Lower leg skin (tissue), 4 donors: ENCODE measurements at regions not wholly inside any gene's neighbourhood (a gene's known extent, or its start where the extent isn't known, plus 50 kb on each side); places are given as distances from the start of the nearest gene placed in this dataset.

Experiments
- DNase-seq, 2 donors: peaks; one replicate each; pipeline ENCODE4 v3.0.0-alpha.2; 2019; ENCODE audit warnings: low spot score in 2 of 2
- H3K4me3 ChIP-seq: fragments of 200-600 bp; sonication (generic); 2 replicates; pipeline ENCODE4 v1.5.1; 2017; ENCODE audit warnings: mild to moderate bottlenecking, low read depth; ENCODE audit not compliant: poor library complexity, severe bottlenecking
- POLR2A ChIP-seq, 2 donors: fragments of 450-650 bp; IDR thresholded peaks; one replicate each; pipeline ENCODE4 v1.6.1; 2016 to 2017; ENCODE audit warnings: antibody characterized with exemption in 2 of 2, mild to moderate bottlenecking in 1 of 2, moderate library complexity in 1 of 2
- WGBS, 2 donors: methylation state at CpG; one replicate each; pipeline ENCODE4 v1.1.5; 2018; 5-methylcytosine and 5-hydroxymethylcytosine counted together
- intact Hi-C: fragments of 100-400 bp; cut with DNase I; formaldehyde crosslinking; loops from one replicate; pipeline ENCODE4 v1.15.0; 2023; ENCODE audit warnings: low total_unique reads
- TF ChIP-seq, protein P1 (sequence below), 3 donors: fragments of 450-650 bp; IDR thresholded peaks; one replicate each; pipeline ENCODE4 v1.5.1; 2016; ENCODE audit warnings: antibody characterized with exemption in 3 of 3, mild to moderate bottlenecking in 3 of 3, moderate library complexity in 2 of 3

DNA sequence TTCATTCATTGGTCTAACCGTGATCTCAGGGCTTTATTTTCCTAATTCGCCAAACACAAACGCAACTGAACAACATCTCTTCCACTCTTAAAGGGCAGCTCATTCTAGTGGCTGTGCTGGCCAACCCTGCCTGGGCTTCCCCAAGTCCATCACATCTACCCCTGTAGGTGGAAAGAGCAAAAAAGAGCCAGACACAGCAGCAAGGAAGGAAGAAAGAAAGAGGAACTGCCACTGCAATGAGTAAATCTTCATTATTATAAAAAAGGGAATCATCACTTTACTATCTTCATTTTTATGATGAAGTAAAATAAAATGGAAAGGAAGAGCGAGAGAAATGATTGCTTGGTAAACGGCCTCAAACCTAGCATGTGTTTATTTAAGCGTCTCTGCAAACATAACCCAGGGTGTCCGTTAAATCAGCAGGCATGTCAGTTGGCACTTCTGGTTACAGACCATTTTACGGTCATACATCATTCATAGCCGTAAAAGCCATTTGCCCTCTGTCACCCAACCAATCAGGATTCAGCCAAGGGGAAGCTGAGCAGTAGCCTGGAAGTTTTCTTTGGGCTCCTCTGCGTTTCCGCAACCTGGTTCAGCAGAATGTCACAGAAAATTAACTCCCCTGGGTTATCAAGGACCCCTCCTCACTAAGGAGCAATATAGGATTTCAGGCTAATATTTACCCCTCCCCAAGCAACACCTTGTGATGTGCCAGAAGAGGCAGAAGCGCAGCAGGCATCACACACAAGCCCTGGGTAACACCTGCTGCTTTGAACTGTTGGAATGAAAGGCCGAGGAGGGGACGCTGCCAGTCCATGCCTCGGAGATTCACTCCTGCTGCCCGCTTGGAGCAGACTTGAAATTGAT lies 234.0 kb downstream of the SNX10 start:
- DNase-seq: no peak
- H3K4me3 ChIP-seq: no peak overlapping the region
- no peak for TF ChIP-seq POLR2A (IDR thresholded peaks at IDR 0.05)
- TF ChIP-seq, protein P1, sequence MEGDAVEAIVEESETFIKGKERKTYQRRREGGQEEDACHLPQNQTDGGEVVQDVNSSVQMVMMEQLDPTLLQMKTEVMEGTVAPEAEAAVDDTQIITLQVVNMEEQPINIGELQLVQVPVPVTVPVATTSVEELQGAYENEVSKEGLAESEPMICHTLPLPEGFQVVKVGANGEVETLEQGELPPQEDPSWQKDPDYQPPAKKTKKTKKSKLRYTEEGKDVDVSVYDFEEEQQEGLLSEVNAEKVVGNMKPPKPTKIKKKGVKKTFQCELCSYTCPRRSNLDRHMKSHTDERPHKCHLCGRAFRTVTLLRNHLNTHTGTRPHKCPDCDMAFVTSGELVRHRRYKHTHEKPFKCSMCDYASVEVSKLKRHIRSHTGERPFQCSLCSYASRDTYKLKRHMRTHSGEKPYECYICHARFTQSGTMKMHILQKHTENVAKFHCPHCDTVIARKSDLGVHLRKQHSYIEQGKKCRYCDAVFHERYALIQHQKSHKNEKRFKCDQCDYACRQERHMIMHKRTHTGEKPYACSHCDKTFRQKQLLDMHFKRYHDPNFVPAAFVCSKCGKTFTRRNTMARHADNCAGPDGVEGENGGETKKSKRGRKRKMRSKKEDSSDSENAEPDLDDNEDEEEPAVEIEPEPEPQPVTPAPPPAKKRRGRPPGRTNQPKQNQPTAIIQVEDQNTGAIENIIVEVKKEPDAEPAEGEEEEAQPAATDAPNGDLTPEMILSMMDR (IDR thresholded peaks at IDR 0.05): no peak
- 77 to 85% methylated on average over 16 of the region's 16 CpGs for WGBS, 2 donors
- intact Hi-C loops: no loop called here

DNA sequence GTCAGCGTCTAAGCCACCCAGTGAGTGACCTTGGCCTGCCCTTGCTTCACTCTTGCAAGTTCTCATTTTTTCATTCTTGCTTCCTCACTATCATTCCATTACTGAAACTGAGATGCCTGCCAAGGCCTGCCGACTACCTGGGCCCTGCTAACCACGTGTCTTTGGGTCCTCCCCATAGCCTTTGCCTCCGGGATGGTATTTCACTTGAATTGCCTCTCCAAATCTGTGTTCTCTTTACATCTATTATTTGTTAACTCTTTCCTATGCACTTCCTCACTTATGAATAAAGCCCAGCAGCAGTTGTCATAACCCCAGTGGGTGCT lies 234.6 kb downstream of the SNX10 start:
- 43 to 45% methylated on average over 4 of the region's 4 CpGs for WGBS, 2 donors
- TF ChIP-seq, protein P1 (IDR thresholded peaks at IDR 0.05): no peak
- TF ChIP-seq POLR2A (IDR thresholded peaks at IDR 0.05): no peak
- intact Hi-C loops: no loop called here
- H3K4me3 ChIP-seq: no peak overlapping the region
- DNase-seq: no peak

DNA sequence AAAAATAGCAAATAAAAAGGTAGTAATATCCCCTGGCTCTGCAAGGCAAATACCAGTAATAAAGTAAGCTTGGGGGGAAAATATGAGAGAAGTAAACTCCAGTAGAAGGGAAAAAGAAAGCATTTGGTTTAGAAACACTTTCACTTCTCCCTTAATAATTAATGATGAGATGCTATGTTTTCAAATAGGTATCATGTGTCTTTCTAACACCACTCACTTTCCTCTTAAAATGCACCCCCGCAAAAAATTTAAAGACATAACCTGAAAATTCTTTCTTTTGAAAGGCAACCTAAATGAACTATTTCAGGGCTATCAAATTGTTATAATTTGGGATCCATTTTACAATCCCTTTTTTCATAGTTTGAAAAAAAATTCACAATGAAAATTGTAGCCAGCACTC lies 240.3 kb downstream of the SNX10 start:
- no peak for DNase-seq
- WGBS, 2 donors: 90 to 96% methylated on average over 1 of the region's 1 CpG
- intact Hi-C loops: loop anchor here (2.0 kb wide), 1 partner anchor 23 kb away; no protein-coding TSS in a partner anchor
- TF ChIP-seq POLR2A (IDR thresholded peaks at IDR 0.05): no peak
- TF ChIP-seq, protein P1 (IDR thresholded peaks at IDR 0.05): no peak
- H3K4me3 ChIP-seq: no peak overlapping the region

DNA sequence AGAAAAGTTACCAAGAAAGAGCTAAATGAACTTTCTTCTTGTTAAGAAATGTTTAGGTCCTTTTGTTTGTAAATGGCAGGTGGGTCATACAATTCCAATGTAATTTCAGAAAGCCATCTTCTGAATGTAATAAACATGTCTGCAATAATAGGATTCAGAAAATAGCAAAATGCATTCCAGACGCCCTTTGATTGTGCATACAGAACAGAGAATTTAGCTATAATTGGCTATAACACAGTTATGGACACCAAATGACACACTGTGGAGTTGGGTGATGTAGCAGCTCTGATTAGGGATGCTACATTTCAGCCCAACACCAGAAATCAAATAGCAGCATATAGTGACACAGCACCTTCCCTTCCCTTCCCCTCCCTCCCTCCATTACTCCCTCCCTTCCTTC lies 240.8 kb downstream of the SNX10 start:
- intact Hi-C loops: loop anchor here (2.0 kb wide), 1 partner anchor 24 kb away; no protein-coding TSS in a partner anchor
- WGBS, 2 donors: 81 to 92% methylated on average over 1 of the region's 1 CpG
- no peak for DNase-seq
- TF ChIP-seq, protein P1 (IDR thresholded peaks at IDR 0.05): no peak
- H3K4me3 ChIP-seq: no peak overlapping the region

DNA sequence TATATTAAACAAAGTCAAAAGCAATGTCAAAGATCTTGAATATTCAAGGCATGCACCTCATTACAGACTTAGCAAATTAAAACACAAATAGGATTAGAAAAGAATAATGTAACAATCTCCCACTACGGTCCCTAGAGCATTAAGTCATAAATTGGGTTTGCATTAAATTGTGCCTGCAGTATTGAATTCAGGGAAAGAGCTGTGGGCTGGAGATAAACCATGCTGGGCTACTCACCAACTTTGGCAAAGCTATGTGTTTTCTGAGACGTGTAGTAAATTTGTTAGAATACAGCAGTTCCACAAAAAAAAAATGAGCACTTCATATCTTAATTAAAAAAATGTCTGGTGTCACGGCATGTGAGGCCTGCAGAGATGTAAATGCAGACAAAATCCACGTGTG lies 241.6 kb downstream of the SNX10 start:
- intact Hi-C loops: loop anchor here (2.0 kb wide), 1 partner anchor 24 kb away; no protein-coding TSS in a partner anchor

DNA sequence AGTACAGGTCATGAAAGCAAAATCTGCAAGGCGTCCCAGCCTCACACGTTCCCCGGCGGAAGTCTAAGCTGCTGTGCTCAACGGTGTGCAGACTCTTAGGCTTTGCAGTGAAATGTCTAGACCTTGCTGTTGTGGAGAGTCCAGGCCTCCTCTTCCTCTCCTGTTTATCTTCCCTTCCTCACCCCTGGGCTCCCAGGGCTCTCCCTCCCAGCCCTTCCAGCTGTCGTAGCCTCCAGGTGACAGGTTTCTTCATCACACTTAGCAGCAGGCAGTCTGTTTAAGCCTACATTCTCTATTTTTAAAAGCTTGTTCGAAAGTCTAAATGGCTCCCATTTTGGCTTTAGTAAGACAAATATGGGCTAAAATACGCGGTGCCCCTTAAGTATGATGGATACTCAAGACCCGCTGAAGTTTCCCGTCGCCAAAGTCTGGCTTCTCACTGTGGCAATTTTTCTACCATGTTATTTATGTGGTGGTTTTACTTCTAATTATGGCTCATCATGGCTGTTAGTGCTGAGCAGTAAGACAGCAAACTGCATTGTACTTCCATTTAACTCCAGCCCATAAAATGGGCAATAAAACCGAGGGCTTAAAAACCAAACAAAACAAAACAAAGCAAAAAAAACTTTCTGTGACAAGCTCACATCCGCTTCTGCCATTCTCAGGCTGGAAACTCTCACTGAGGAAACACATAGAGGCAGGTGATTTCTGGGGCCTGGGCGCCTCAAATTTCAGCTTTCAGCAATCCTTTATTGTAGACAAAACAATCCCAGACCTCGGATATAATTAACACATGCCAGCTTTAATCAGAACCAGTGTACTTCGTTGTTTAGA lies 243.2 kb downstream of the SNX10 start:
- 62 to 70% methylated on average over 17 of the region's 17 CpGs for WGBS, 2 donors
- TF ChIP-seq, protein P1 (IDR thresholded peaks at IDR 0.05): no peak
- no peak for TF ChIP-seq POLR2A (IDR thresholded peaks at IDR 0.05)
- no peak for DNase-seq
- intact Hi-C loops: no loop called here
- H3K4me3 ChIP-seq: no peak overlapping the region

More for the DNA sequence above, 241.6 kb downstream of the SNX10 start:
- no peak for TF ChIP-seq POLR2A (IDR thresholded peaks at IDR 0.05)
- H3K4me3 ChIP-seq: no peak overlapping the region
- 40 to 55% methylated on average over 4 of the region's 4 CpGs for WGBS, 2 donors
- no peak for DNase-seq
